Thyroid gland (tissue), 4 donors: ENCODE measurements at regions not wholly inside any gene's neighbourhood (a gene's known extent, or its start where the extent isn't known, plus 50 kb on each side); places are given as distances from the start of the nearest gene placed in this dataset.

ENCODE experiments used
- DNase-seq, 2 donors: peaks; one replicate each; pipeline ENCODE4 v3.0.0-alpha.2; 2019
- H3K27ac ChIP-seq, 3 donors: fragments of 200-600 bp; sonication (generic); 1 replicate in 2 of 3; 2 replicates in 1 of 3; pipeline ENCODE4 v1.5.1; 2016 to 2019; ENCODE audit warnings: mild to moderate bottlenecking in 1 of 3, moderate library complexity in 1 of 3
- H3K27me3 ChIP-seq: fragments of 200-600 bp; sonication (generic); one replicate; pipeline ENCODE4 v1.5.1; 2019
- H3K36me3 ChIP-seq, 2 donors: fragments of 200-600 bp; sonication (generic); one replicate each; pipeline ENCODE4 v1.5.1; 2016 to 2019
- H3K4me1 ChIP-seq, 2 donors: fragments of 200-600 bp; sonication (generic); one replicate each; pipeline ENCODE4 v1.5.1; 2017 to 2019
- H3K4me3 ChIP-seq, 3 donors: fragments of 200-600 bp; sonication (generic); replicated peaks in 1 of 3; 1 replicate in 2 of 3; 2 replicates in 1 of 3; pipeline ENCODE4 v1.5.1; 2016; ENCODE audit warnings: mild to moderate bottlenecking in 1 of 3
- H3K9me3 ChIP-seq: fragments of 200-600 bp; sonication (generic); one replicate; pipeline ENCODE4 v1.5.1; 2017
- POLR2A ChIP-seq, 2 donors: fragments of 450-650 bp; IDR thresholded peaks; one replicate each; pipeline ENCODE4 v1.6.1; 2017; ENCODE audit warnings: antibody characterized with exemption in 2 of 2, mild to moderate bottlenecking in 2 of 2, moderate library complexity in 1 of 2
- WGBS, 2 donors: methylation state at CpG; one replicate each; pipeline ENCODE4 v1.1.5; 2017; 5-methylcytosine and 5-hydroxymethylcytosine counted together
- intact Hi-C: fragments of 100-400 bp; cut with DNase I; formaldehyde crosslinking; loops from one replicate; pipeline ENCODE4 v1.15.1; 2023
- TF ChIP-seq, protein P1 (sequence below), 6 experiments: fragments of 200-600 bp in 3 of 6; fragments of 450-650 bp in 3 of 6; sonication (generic) in 3 of 6; IDR thresholded peaks; one replicate each; pipeline ENCODE4 v1.5.1; 2016 to 2019; ENCODE audit warnings: antibody characterized with exemption in 6 of 6, mild to moderate bottlenecking in 2 of 6, inconsistent platforms in 1 of 6, moderate library complexity in 1 of 6

DNA sequence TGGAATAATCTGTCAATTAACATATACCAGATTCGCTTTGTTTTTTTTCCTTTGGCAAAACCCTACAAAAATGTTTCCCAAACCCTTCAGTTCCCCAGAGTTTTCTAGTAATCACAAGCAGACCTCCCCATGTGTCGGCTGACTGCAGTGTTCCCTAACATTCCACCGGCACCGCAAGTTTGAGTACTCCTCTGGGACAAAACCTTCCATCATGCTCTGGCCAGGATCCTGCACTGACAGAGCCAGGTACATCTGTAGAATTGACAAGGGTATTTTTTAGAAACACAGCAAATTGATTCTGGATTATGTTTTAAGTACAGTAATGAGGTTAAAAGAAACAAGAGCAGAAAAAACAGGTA is 174.7 kb downstream of the GAS1 start:
- no peak for TF ChIP-seq POLR2A (IDR thresholded peaks at IDR 0.05)
- TF ChIP-seq, protein P1, sequence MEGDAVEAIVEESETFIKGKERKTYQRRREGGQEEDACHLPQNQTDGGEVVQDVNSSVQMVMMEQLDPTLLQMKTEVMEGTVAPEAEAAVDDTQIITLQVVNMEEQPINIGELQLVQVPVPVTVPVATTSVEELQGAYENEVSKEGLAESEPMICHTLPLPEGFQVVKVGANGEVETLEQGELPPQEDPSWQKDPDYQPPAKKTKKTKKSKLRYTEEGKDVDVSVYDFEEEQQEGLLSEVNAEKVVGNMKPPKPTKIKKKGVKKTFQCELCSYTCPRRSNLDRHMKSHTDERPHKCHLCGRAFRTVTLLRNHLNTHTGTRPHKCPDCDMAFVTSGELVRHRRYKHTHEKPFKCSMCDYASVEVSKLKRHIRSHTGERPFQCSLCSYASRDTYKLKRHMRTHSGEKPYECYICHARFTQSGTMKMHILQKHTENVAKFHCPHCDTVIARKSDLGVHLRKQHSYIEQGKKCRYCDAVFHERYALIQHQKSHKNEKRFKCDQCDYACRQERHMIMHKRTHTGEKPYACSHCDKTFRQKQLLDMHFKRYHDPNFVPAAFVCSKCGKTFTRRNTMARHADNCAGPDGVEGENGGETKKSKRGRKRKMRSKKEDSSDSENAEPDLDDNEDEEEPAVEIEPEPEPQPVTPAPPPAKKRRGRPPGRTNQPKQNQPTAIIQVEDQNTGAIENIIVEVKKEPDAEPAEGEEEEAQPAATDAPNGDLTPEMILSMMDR (IDR thresholded peaks at IDR 0.05), result no peak

DNA sequence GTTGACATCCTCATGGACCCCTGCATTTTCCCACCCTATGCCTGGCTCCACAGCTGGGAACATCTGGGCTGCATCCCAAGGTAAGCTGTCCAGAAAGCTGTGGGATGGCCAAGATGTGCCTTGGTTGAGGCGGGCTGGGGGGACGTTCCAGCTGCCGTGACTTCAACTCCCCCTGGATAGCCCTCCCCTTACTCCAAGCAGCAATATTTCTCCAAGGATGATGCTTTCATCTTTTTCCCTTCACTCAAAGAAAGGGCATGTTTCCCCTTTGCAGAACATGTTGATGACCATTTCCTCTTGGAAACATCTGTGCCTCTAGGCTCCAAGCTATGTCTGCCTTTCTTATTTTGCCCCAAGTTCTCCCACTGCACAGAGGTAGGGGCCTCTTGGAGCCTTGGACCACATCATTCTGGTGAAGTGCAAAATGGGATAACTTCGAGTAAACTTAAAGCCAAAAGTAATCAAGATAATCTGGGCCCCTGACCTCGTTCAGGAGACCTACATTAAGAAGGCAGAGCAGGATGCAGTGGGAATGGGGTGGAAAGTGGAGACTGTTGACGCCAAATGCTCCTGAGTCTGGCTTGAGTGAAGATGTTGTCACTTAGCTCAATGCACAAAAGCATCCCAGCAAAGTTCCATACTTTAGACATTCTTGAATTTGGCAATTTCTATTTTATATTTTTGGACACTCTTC is 175.2 kb downstream of the GAS1 start:
- no peak for DNase-seq
- TF ChIP-seq, protein P1 (IDR thresholded peaks at IDR 0.05), result no peak
- no peak for TF ChIP-seq POLR2A (IDR thresholded peaks at IDR 0.05)
- Histone ChIP-seq H3K27me3 (no peaks in the 10 kb centered on the region), H3K9me3 (no peaks in the 10 kb centered on the region), H3K4me3 (no peak overlapping the region), H3K27ac (no peak overlapping the region), H3K36me3 (no peaks in the 10 kb centered on the region), H3K4me1 (no peaks in the 10 kb centered on the region)
- intact Hi-C loops, result no loop called here
- WGBS, 2 donors, result 65 to 76% methylated on average over 6 of the region's 6 CpGs

More for the DNA sequence above, 174.7 kb downstream of the GAS1 start:
- 63 to 68% methylated on average over 4 of the region's 4 CpGs for WGBS, 2 donors
- Histone ChIP-seq H3K27me3 (no peaks in the 10 kb centered on the region), H3K9me3 (no peaks in the 10 kb centered on the region), H3K36me3 (no peaks in the 10 kb centered on the region), H3K4me1 (no peaks in the 10 kb centered on the region), H3K4me3 (no peak overlapping the region), H3K27ac (no peak overlapping the region)
- intact Hi-C loops, result no loop called here
- DNase-seq, result no peak

DNA sequence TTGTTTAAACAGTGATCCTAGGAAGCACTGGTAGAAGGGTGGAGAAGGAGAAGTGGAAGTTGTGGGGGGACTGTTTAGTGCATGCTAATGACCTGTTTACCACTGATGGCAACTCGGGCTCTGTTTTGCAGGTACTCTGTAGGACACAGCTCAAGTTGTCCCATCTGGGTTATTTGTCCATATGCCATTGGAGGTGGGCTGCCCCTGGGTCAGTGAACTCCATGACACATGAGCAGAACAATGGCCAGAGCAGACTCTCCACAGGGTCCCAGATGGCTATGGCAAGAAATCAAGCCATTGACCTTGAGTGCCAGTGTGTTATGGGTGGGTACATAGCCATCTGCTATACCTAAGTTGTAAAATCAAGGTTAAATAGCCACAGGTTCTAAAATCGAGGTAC is 175.9 kb downstream of the GAS1 start:
- H3K27me3 ChIP-seq, result no peaks in the 10 kb centered on the region
- TF ChIP-seq, protein P1 (IDR thresholded peaks at IDR 0.05), result no peak
- no peak for TF ChIP-seq POLR2A (IDR thresholded peaks at IDR 0.05)
- DNase-seq, result no peak
- H3K36me3 ChIP-seq, result no peaks in the 10 kb centered on the region
- 68 to 86% methylated on average over 2 of the region's 2 CpGs for WGBS, 2 donors
- no peak overlapping the region for H3K4me3 ChIP-seq
- no peaks in the 10 kb centered on the region for H3K9me3 ChIP-seq
- no peak overlapping the region for H3K27ac ChIP-seq
- no peaks in the 10 kb centered on the region for H3K4me1 ChIP-seq
- intact Hi-C loops, result no loop called here

DNA sequence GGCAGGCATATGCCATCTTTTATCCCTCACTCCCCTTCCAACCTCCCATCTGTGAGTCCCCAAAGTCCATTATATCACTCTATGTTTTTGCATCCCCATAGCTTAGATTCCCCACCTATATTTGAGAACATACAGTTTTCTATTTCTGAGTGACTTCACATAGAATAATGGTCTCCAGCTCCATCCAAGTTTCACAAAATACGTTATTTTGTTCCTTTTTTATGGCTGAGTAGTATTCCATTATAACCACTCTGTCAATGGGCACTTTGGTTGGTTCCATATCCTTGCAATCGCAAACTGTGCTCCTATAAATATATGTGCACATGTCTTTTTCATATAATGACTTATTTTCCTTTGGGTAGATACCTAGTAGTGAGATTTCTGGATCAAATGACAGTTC is 178.6 kb downstream of the GAS1 start:
- DNase-seq, result no peak
- H3K9me3 ChIP-seq, result no peaks in the 10 kb centered on the region
- TF ChIP-seq, protein P1 (IDR thresholded peaks at IDR 0.05), result no peak
- no peak for TF ChIP-seq POLR2A (IDR thresholded peaks at IDR 0.05)
- no peak overlapping the region for H3K4me3 ChIP-seq
- H3K36me3 ChIP-seq, result no peaks in the 10 kb centered on the region
- no peaks in the 10 kb centered on the region for H3K4me1 ChIP-seq
- intact Hi-C loops, result no loop called here
- 88 to 95% methylated on average over 2 of the region's 2 CpGs for WGBS, 2 donors
- H3K27me3 ChIP-seq, result no peaks in the 10 kb centered on the region
- H3K27ac ChIP-seq, result no peak overlapping the region

DNA sequence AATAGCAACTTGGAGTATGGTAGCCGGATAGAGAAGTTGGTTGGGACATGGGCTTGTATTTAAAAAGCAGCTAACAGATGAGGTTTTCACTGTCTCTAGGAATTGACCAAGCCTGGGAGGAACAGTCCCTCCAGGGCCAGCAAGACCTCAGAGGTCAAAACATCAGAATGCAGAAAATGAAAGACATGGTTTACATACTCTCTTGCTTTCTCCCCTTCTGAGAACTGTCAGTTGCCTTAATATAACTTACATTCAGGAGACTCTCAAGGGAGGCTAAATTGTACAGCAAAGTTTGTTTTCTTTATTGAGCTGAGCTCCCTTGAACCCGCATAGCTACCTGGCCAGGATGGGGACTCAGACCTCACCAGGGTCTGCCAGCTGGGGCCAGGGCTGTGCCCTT is 179.3 kb downstream of the GAS1 start:
- 84 to 88% methylated on average over 2 of the region's 2 CpGs for WGBS, 2 donors
- Histone ChIP-seq H3K9me3 (no peaks in the 10 kb centered on the region), H3K36me3 (no peaks in the 10 kb centered on the region), H3K4me3 (no peak overlapping the region), H3K27me3 (no peaks in the 10 kb centered on the region), H3K27ac (no peak overlapping the region), H3K4me1 (no peaks in the 10 kb centered on the region)
- no peak for DNase-seq
- no peak for TF ChIP-seq POLR2A (IDR thresholded peaks at IDR 0.05)
- TF ChIP-seq, protein P1 (IDR thresholded peaks at IDR 0.05), result no peak
- intact Hi-C loops, result no loop called here
